ENCODE measurements at regions not wholly inside any gene's neighbourhood (a gene's known extent, or its start where the extent isn't known, plus 50 kb on each side); places are given as distances from the start of the nearest gene placed in this dataset.

DNA sequence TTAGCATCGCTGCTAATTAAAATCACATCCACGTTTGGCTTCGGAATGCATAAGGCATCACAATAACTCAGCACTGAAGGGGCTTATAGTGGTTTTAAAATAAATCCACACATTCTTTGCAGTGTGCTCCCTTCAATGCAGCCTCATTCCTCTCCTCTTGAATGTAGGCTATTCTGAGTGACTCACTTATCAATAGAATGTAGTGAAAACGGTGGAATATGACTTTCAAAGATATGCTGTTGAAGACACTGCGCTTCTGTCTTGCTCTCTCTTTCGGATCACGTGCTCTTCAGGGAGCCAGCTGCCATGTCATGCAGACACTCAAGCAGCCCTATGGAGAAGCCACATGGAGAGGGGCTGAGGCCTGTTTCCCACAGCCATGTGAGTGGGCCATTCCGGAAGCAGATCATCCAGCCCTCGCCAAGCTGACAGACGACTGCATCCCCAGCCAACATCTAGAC is 87.4 kb downstream of the CRYGS start (continued):
- no peak for TF ChIP-seq SIRT6 (IDR thresholded peaks at IDR 0.05; ENCODE audit: low read depth, low read length)

DNA sequence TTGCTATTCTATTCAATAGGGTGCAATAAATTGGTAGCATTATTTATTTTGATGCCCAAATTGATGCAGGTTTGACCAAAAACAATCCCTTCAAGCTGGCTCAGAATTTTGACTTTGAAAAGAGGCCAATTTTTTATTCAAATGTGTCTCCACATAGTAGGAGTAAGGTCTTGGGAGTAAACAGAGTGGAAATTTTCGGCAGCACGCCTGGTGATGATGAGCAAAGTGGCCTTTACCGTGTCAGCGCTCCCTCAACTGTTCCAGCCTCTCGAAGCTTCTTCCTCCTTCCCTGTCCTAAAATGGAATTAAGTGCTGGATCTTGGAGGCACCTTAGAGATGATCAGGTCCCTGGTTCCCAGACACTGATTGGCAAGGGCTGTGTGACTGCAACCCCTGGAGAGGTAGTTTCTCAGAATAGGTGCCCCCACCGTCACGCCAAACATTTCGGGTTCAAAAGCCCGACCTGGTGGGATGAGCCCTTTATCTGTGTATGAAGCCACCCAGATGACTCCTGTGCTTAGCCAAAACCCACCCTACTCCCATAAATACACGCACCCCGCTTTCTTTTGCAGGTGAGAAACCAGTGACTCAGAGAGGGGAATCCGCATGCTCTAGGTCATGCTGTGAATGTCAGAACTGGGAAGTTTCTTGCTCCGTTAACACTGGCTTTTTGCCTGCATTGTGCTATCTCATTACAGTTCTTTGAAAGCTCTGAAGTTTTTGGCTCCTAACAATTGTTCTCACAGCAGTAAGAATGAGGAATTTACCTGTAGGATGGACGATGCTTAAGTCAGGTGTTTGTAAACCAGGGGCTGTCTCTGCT is 89.1 kb downstream of the CRYGS start:
- Histone ChIP-seq H3K36me3 (ENCODE audit: control insufficient read depth, insufficient read depth, low read length) (no peaks in the 10 kb centered on the region), H3K27ac (ENCODE audit: extremely low read depth, low read depth, low read length) (no peak overlapping the region), H2AFZ (ENCODE audit: low read depth, low read length) (no peak overlapping the region), H3K4me2 (ENCODE audit: insufficient read depth, low read length) (no peak overlapping the region), H3K79me2 (ENCODE audit: control insufficient read depth, insufficient read depth, low read length) (no peaks in the 10 kb centered on the region), H3K4me1 (replicated peaks in 1 of 2; ENCODE audit: control insufficient read depth in 2 of 2, insufficient read depth in 2 of 2, low read length in 2 of 2) (peaks cover 0 to 13% of the 10 kb centered on the region in 2 experiments; a peak in 3 of 5 replicates), H3K4me3 (no peak overlapping the region), H3K27me3 (ENCODE audit: control insufficient read depth in 2 of 2, insufficient read depth in 2 of 2, low read length in 2 of 2) (peaks cover 12 to 46% of the 10 kb centered on the region in 2 experiments; a peak in 4 of 5 replicates), H4K20me1 (replicated peaks; ENCODE audit: control insufficient read depth, insufficient read depth, low read length) (no peaks in the 10 kb centered on the region; the same call in 1 of the 2 replicates), H3K9me1 (ENCODE audit: control insufficient read depth, insufficient read depth, low read length) (peaks cover 1% of the 10 kb centered on the region), H3K9ac (ENCODE audit: insufficient read depth in 1 of 2, low read depth in 2 of 2, low read length in 2 of 2) (no peak overlapping the region), H3K9me3 (replicated peaks; ENCODE audit: control insufficient read depth, insufficient read depth, low read depth, low read length) (no peaks in the 10 kb centered on the region)
- DNase-seq (ENCODE audit: extremely low read depth in 1 of 4, low spot score in 3 of 4) (no peak), ATAC-seq (no peak), FAIRE-seq (no peak)
- WGBS (ENCODE audit: insufficient coverage, low coverage, missing lambda C conversion rate): 23% methylated on average over 14 of the region's 14 CpGs
- ChIA-PET CTCF (ENCODE audit: low intra/inter-chr PET ratio) (no interaction called here), POLR2A (interaction anchor here (0.6 to 0.7 kb wide), 2 partner anchors 10 kb away, joined by 3 to 4 read pairs; no protein-coding TSS in a partner anchor)
- intact Hi-C loops (cut with micrococcal nuclease): no loop called here
- TF ChIP-seq, protein P1, sequence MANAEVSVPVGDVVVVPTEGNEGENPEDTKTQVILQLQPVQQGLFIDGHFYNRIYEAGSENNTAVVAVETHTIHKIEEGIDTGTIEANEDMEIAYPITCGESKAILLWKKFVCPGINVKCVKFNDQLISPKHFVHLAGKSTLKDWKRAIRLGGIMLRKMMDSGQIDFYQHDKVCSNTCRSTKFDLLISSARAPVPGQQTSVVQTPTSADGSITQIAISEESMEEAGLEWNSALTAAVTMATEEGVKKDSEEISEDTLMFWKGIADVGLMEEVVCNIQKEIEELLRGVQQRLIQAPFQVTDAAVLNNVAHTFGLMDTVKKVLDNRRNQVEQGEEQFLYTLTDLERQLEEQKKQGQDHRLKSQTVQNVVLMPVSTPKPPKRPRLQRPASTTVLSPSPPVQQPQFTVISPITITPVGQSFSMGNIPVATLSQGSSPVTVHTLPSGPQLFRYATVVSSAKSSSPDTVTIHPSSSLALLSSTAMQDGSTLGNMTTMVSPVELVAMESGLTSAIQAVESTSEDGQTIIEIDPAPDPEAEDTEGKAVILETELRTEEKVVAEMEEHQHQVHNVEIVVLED (CRISPR knock-in tag; IDR thresholded peaks at IDR 0.05): no peak
- TF ChIP-seq STAT5B (CRISPR knock-in tag; IDR thresholded peaks at IDR 0.05): no peak
- no peak for TF ChIP-seq HDAC1 (IDR thresholded peaks at IDR 0.05)
- no TSS peak for BruUV-seq (replicated peaks)
- in situ Hi-C loops (cut with MboI): no loop called here

All from K562 (cell line).